ENCODE measurements at regions not wholly inside any gene's neighbourhood (a gene's known extent, or its start where the extent isn't known, plus 50 kb on each side); places are given as distances from the start of the nearest gene placed in this dataset.

DNA sequence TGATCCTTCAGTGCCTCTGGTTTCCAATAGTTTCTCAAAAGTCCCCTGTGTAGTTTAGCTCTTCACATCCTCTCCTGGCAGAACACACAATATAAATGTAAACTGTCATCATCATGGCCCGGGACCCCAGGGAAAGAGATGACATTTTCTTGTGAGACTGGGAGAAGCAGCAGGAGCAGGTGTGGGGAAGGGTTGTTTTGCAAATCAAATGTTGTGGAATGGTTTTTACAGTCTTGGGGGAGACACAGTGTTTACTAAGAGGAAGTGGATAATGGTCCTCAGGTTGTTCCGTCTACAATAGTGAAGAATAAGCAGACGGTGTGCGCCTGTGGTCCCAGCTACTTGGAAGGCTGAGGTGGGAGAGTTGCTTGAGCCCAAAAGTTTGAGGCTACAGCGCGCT, 159.1 kb downstream of the SEC23IP start:
- no peak for TF ChIP-seq EZH2 (IDR thresholded peaks at IDR 0.05; ENCODE audit: borderline replicate concordance, low read depth, low read length, poor library complexity, severe bottlenecking)
- TF ChIP-seq, protein P1, sequence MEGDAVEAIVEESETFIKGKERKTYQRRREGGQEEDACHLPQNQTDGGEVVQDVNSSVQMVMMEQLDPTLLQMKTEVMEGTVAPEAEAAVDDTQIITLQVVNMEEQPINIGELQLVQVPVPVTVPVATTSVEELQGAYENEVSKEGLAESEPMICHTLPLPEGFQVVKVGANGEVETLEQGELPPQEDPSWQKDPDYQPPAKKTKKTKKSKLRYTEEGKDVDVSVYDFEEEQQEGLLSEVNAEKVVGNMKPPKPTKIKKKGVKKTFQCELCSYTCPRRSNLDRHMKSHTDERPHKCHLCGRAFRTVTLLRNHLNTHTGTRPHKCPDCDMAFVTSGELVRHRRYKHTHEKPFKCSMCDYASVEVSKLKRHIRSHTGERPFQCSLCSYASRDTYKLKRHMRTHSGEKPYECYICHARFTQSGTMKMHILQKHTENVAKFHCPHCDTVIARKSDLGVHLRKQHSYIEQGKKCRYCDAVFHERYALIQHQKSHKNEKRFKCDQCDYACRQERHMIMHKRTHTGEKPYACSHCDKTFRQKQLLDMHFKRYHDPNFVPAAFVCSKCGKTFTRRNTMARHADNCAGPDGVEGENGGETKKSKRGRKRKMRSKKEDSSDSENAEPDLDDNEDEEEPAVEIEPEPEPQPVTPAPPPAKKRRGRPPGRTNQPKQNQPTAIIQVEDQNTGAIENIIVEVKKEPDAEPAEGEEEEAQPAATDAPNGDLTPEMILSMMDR (conservative IDR thresholded peaks at IDR 0.05; ENCODE audit: low read depth, low read length), result no peak
